Lower leg skin (tissue), 3 donors: ENCODE measurements at regions not wholly inside any gene's neighbourhood (a gene's known extent, or its start where the extent isn't known, plus 50 kb on each side); places are given as distances from the start of the nearest gene placed in this dataset.

ENCODE experiments used
- CTCF ChIP-seq, 3 donors: fragments of 450-650 bp; IDR thresholded peaks; one replicate each; pipeline ENCODE4 v1.5.1; 2016; ENCODE audit warnings: antibody characterized with exemption in 3 of 3, mild to moderate bottlenecking in 3 of 3, moderate library complexity in 2 of 3
- POLR2A ChIP-seq, 2 donors: fragments of 450-650 bp; IDR thresholded peaks; one replicate each; pipeline ENCODE4 v1.6.1; 2016 to 2017; ENCODE audit warnings: antibody characterized with exemption in 2 of 2, mild to moderate bottlenecking in 1 of 2, moderate library complexity in 1 of 2

GRCh38 chr9:115914291-115914690 is 239.3 kb upstream of the PAPPA start:
- TF ChIP-seq CTCF (IDR thresholded peaks at IDR 0.05) (no peak), POLR2A (IDR thresholded peaks at IDR 0.05) (no peak)
